Esophagus muscularis mucosa (tissue), 3 donors: ENCODE measurements at regions not wholly inside any gene's neighbourhood (a gene's known extent, or its start where the extent isn't known, plus 50 kb on each side); places are given as distances from the start of the nearest gene placed in this dataset.

Experiments
- CTCF ChIP-seq, 3 experiments: fragments of 200-600 bp in 2 of 3; fragments of 450-650 bp in 1 of 3; sonication (generic) in 2 of 3; IDR thresholded peaks; one replicate each; pipeline ENCODE4 v1.5.1; 2017 to 2019; ENCODE audit warnings: antibody characterized with exemption in 3 of 3, mild to moderate bottlenecking in 2 of 3, moderate library complexity in 1 of 3
- POLR2AphosphoS5 ChIP-seq, 2 donors: sonication (generic); formaldehyde crosslinking; IDR thresholded peaks; one replicate each; pipeline ENCODE4 v1.6.1; 2017; ENCODE audit warnings: antibody characterized with exemption in 2 of 2

DNA sequence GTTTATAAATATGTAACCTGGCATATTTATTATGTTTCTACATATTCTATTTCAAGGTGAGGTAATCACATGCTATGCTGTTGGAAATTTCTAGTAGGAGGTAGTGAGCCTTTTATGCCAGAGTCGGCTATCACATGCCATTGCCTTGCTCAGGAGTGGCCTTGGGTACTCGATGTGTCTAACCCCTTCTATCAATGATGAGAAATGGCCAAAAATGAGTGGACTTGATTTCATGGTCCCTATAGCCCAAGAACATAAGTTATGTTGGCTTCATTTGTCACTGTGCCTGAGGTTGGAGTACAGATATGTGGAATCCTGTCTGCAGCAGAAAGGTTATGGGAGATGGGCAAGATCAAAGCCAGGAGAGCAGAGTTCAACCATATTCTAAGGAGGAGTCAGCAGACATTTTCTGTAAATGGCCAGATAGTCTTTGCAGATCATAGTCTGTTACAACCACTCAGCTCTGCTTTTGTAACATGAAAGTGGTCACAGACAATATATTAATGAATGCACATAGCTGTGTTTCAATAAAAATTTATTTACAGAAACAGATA lies 554.4 kb downstream of the PDCD6IP start:
- TF ChIP-seq CTCF (IDR thresholded peaks at IDR 0.05) (no peak), POLR2AphosphoS5 (IDR thresholded peaks at IDR 0.05) (no peak)
